ENCODE measurements at regions not wholly inside any gene's neighbourhood (a gene's known extent, or its start where the extent isn't known, plus 50 kb on each side); places are given as distances from the start of the nearest gene placed in this dataset.
A peak's percentile ranks its signal among the peaks of the same experiment; 100 is the strongest.

DNA sequence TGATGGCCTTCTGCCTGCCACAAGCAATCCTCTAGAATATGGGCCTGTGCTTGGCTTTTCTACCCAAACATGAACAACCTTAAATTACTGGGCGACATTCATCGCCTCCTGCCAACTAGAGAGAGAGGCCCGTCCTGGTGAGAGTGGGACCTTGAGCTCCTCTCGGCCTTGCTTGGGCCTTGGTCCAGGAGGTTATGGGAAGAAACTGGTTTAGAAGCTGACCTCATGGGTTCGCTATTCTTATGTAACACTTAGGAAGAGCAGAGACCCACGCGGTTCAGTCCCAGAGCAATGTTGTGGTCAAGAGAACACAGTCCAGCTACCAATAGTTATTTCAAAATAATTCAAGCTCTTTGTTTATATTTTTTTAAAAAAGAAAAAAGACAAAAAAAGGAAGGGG lies 176.3 kb upstream of the ZNF32 start:
- DNase-seq: no peak

DNA sequence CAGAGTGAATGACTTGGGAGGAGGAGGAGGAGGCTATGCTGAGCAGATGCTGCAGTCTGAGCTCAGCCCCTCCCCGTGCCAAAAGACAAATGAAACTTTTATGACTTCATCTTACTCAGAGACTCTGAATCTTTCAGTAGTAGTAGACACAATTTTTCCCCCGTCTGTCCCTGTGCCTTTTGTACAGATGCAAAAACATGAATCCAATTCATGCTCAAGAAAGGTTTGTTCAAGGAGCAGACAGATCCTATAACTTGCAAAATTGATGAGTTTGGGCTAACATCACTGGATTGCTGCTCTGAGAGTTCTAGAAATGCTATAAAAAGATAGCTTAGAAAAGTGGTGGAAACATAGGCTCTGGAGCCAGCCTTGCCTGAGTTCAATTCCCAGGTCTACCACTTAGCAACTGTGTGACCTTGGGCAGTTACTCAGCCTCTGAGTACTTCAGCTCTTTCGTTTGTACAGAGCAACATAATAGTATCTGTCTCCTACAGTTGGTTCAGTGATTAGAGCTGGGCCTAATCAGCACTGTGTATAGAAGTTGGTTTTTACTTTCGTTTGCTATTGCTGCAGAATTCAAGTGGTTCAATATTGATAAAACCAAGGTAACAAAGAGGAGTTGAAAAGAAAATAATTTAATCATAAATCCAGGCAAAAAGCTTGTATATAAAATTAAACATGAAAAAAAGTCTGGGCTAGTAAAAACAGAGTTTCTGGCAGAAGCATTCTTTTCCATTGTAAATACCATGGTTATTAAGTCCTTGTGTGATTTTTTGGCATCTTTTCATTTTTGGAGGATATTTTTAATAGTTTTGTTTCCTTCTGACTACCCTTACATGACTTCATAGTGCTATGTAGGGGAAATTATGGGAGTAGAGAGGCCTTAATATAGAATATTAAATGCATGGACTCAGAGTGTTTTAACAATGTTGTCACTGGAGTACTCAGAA lies 174.2 kb upstream of the ZNF32 start:
- H3K4me1 ChIP-seq: peaks cover 2% of the 10 kb centered on the region; the same call in 1 of the 2 replicates
- no peaks in the 10 kb centered on the region for H3K36me3 ChIP-seq
- no peaks in the 10 kb centered on the region for H3K27me3 ChIP-seq
- H3K9me3 ChIP-seq: no peaks in the 10 kb centered on the region
- TF ChIP-seq, protein P1, sequence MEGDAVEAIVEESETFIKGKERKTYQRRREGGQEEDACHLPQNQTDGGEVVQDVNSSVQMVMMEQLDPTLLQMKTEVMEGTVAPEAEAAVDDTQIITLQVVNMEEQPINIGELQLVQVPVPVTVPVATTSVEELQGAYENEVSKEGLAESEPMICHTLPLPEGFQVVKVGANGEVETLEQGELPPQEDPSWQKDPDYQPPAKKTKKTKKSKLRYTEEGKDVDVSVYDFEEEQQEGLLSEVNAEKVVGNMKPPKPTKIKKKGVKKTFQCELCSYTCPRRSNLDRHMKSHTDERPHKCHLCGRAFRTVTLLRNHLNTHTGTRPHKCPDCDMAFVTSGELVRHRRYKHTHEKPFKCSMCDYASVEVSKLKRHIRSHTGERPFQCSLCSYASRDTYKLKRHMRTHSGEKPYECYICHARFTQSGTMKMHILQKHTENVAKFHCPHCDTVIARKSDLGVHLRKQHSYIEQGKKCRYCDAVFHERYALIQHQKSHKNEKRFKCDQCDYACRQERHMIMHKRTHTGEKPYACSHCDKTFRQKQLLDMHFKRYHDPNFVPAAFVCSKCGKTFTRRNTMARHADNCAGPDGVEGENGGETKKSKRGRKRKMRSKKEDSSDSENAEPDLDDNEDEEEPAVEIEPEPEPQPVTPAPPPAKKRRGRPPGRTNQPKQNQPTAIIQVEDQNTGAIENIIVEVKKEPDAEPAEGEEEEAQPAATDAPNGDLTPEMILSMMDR (IDR thresholded peaks at IDR 0.05; ENCODE audit: low read depth, low read length): no peak
- no peak for DNase-seq
- H3K4me3 ChIP-seq (ENCODE audit: low read depth, low read length): no peak overlapping the region

More for the DNA sequence above, 176.3 kb upstream of the ZNF32 start:
- H3K36me3 ChIP-seq: no peaks in the 10 kb centered on the region
- H3K4me1 ChIP-seq: peaks cover 2% of the 10 kb centered on the region; the same call in 1 of the 2 replicates
- TF ChIP-seq, protein P1 (IDR thresholded peaks at IDR 0.05; ENCODE audit: low read depth, low read length): no peak
- H3K4me3 ChIP-seq (ENCODE audit: low read depth, low read length): no peak overlapping the region
- H3K9me3 ChIP-seq: no peaks in the 10 kb centered on the region
- H3K27me3 ChIP-seq: no peaks in the 10 kb centered on the region

DNA sequence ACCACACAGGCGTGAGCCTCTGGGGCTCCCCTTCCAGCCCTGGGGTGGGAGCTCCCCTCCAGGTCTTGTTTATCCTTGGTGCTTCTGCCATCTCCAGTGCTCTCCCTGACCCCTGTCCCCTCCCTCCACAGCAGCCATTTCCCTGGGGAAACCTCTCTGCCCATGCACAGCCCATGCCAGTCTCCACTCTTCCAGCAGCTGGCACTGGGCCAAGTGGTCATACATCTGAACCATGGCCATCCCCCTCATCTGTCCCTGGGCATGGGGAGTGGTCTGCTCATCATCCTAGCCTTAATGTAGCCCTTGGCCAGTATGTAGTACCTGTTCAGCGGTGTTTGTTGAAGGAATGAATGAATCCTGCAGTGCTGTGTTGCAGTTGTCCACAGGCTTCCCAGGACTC lies 172.4 kb upstream of the ZNF32 start:
- no peaks in the 10 kb centered on the region for H3K9me3 ChIP-seq
- TF ChIP-seq, protein P1 (IDR thresholded peaks at IDR 0.05; ENCODE audit: low read depth, low read length): no peak
- DNase-seq: peak; percentile 26
- no peak overlapping the region for H3K4me3 ChIP-seq (ENCODE audit: low read depth, low read length)
- H3K4me1 ChIP-seq: peaks cover 2% of the 10 kb centered on the region; the same call in 1 of the 2 replicates
- H3K27me3 ChIP-seq: no peaks in the 10 kb centered on the region
- H3K36me3 ChIP-seq: no peaks in the 10 kb centered on the region

DNA sequence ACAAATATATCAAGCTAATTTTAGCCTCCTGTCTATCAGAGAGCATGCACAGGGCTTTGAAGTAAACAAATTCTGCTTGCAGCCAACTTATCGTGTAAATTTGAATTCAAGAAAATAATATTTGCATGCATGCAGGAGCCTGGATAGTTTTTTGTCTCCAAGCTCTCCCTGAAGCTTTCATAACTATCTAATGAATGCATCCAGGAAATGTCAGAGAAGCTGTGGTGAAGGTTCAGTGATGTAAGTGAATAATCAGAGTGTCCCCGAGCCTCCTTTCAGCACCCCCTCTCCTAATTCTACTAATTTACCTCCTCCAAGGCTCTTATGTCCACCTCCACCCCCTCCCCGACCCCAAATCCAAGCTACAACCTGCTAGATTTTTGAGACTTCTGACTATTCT lies 172.0 kb upstream of the ZNF32 start:
- Histone ChIP-seq H3K27me3 (no peaks in the 10 kb centered on the region), H3K36me3 (no peaks in the 10 kb centered on the region), H3K4me1 (peaks cover 2% of the 10 kb centered on the region; the same call in 1 of the 2 replicates), H3K9me3 (no peaks in the 10 kb centered on the region), H3K4me3 (ENCODE audit: low read depth, low read length) (no peak overlapping the region)
- TF ChIP-seq, protein P1 (IDR thresholded peaks at IDR 0.05; ENCODE audit: low read depth, low read length): no peak
- no peak for DNase-seq

DNA sequence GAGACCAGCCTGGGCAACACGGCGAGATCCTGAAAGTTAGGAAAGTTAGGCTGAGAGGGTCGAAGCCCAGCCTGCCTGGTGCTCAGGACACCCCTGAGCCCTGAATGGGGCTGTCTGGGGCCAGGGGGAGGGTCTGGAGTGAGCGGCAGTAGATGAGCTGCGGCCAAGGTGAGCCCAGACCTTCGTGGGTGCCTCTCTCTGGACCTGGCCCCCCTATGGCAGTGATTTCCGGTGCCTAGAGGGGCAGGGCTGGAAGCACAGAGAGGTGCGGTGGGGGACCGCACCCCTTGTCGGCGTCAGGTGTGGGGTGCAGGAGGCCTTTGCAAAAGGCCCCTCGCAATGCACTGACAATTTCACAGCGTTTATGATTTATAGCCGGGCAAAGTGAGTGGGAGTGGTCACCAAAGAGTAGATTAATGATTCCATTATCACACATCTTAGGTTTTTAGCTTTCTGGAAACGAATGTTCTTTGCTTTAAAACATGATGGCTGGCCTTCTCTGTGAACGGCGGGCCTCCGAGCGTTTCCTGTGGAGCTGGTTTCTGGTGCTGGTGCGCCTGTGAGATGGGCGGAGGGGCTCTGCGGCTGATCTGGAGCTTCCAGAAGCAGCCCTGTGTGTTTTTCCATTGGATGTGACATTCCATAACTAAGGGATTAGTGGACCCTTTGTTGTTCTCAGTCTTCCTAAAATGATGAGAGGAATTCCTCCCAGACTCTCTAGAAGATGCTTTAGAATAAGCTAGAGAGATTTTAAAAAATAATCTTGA lies 171.0 kb upstream of the ZNF32 start:
- H3K9me3 ChIP-seq: no peaks in the 10 kb centered on the region
- no peaks in the 10 kb centered on the region for H3K27me3 ChIP-seq
- peaks cover 2% of the 10 kb centered on the region; the same call in 1 of the 2 replicates for H3K4me1 ChIP-seq
- no peak overlapping the region for H3K4me3 ChIP-seq (ENCODE audit: low read depth, low read length)
- no peak for DNase-seq
- H3K36me3 ChIP-seq: no peaks in the 10 kb centered on the region
- TF ChIP-seq, protein P1 (IDR thresholded peaks at IDR 0.05; ENCODE audit: low read depth, low read length): no peak
